Ascending aorta (tissue), 2 donors: ENCODE measurements at regions not wholly inside any gene's neighbourhood (a gene's known extent, or its start where the extent isn't known, plus 50 kb on each side); places are given as distances from the start of the nearest gene placed in this dataset.
"Not testable (repeated sequence)": the region's sequence is repeated elsewhere in the genome, so short reads cannot be mapped to it uniquely, and the experiment has no call there.

Experiments used
- DNase-seq, 2 donors: peaks; one replicate each; pipeline ENCODE4 v3.0.0-alpha.2; 2019; ENCODE audit warnings: low spot score in 2 of 2
- H3K27ac ChIP-seq, 2 donors: fragments of 200-600 bp; sonication (generic); one replicate each; pipeline ENCODE4 v1.5.1; 2016 to 2017; ENCODE audit warnings: mild to moderate bottlenecking in 1 of 2
- H3K27me3 ChIP-seq: fragments of 200-600 bp; sonication (generic); one replicate; pipeline ENCODE4 v1.5.1; 2017
- H3K36me3 ChIP-seq, 2 donors: fragments of 200-600 bp; sonication (generic); one replicate each; pipeline ENCODE4 v1.5.1; 2016
- H3K4me1 ChIP-seq, 2 donors: fragments of 200-600 bp; sonication (generic); one replicate each; pipeline ENCODE4 v1.5.1; 2016 to 2017; ENCODE audit warnings: mild to moderate bottlenecking in 1 of 2
- H3K4me3 ChIP-seq, 2 donors: fragments of 200-600 bp; sonication (generic); one replicate each; pipeline ENCODE4 v1.5.1; 2016 to 2017; ENCODE audit warnings: mild to moderate bottlenecking in 1 of 2
- H3K9me3 ChIP-seq, 2 donors: fragments of 200-600 bp; sonication (generic); one replicate each; pipeline ENCODE4 v1.5.1; 2016
- CTCF ChIP-seq, 3 experiments: fragments of 200-600 bp in 2 of 3; fragments of 450-650 bp in 1 of 3; sonication (generic) in 2 of 3; IDR thresholded peaks; one replicate each; pipeline ENCODE4 v1.5.1; 2016 to 2019; ENCODE audit warnings: antibody characterized with exemption in 3 of 3, mild to moderate bottlenecking in 1 of 3, moderate library complexity in 1 of 3
- intact Hi-C: fragments of 100-400 bp; cut with DNase I; formaldehyde crosslinking; loops from one replicate; pipeline ENCODE4 v1.15.1; 2023

DNA sequence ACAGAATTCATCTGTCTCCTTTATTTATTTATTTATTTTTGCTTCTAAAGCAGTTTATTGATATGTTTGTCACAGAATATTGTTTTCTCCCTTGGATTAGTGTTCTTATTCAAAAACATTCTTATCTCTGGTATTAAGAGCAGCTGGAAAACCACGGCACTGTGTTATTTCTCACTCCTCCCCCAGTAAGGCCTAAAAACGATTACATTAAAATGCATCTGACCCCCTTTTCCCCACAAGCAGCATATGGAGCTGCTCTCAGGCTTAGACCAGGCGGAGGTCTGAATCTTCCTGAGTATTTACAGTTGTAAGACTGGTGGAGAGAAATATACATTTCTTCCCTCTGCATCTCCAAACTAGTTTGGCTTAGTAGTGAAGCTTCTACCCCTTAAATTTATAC, 86.8 kb downstream of the HLX start:
- H3K36me3 ChIP-seq = no peaks in the 10 kb centered on the region
- H3K4me1 ChIP-seq = no peaks in the 10 kb centered on the region
- H3K27me3 ChIP-seq = no peaks in the 10 kb centered on the region
- no peak for DNase-seq
- H3K9me3 ChIP-seq = peaks cover 0 to 8% of the 10 kb centered on the region in 2 donors
- intact Hi-C loops = no loop called here
- H3K4me3 ChIP-seq = no peak overlapping the region
- TF ChIP-seq CTCF (IDR thresholded peaks at IDR 0.05) = no peak
- no peak overlapping the region for H3K27ac ChIP-seq

DNA sequence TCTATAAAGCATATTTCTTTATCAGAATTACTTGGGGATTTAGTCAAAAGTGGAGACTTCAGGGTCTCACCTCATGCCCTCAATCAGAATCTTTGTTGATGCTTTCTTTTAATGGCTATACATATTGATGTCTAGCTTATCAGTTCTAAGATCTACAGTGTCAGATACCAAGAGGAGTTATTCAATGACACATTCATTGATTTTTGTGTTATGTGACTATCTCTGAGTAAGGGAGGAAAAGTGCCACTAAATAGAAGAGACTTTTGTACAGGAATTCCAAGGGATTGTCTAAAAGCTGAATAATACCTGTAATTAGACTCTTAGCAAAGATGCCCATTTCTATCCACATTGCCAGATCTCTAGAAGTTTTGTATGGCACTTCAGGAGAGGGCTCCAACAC, 87.2 kb downstream of the HLX start:
- no peak for DNase-seq

DNA sequence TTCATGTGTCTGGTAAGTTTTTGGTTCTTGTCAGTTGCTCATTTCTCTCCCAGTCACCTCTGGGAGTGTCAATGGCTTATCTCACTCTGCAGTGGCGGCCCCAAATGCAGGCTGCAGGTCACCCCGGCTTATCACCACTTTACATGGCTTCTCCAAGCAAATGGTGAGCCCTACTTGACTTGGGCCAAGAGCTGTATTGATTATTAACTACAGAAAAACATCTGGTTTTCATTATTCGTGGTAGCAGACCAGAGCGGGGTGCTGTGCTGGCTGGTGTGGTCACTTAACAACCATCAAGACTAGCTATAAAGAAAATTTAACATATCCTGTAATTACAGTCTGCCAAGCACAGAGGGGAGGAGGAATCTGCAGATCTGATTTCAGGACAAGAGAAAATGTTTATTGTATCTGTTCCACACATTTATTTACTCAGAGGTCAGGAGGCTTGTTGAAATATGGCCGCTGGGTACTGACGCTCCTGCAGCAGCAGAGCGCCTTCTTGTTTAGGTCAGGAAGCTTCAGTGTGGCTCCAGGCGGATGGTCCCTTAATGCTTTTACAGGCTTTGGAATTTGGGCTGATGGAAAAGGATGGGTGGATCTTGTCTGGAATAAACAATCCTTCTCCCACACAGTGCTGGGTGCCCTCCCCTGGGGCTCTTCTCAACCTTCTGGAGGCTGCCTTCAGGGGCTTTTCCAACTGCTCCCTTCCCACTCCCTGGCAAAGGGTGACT, 87.8 kb downstream of the HLX start:
- Histone ChIP-seq H3K27me3 (no peaks in the 10 kb centered on the region), H3K36me3 (no peaks in the 10 kb centered on the region), H3K27ac (no peak overlapping the region), H3K4me3 (no peak overlapping the region), H3K9me3 (peaks cover 0 to 8% of the 10 kb centered on the region in 2 donors), H3K4me1 (no peaks in the 10 kb centered on the region)
- intact Hi-C loops = no loop called here
- no peak for DNase-seq
- TF ChIP-seq CTCF (IDR thresholded peaks at IDR 0.05) = no peak

More for the DNA sequence above, 87.2 kb downstream of the HLX start:
- no peak overlapping the region for H3K4me3 ChIP-seq
- intact Hi-C loops = no loop called here
- H3K36me3 ChIP-seq = no peaks in the 10 kb centered on the region
- no peaks in the 10 kb centered on the region for H3K4me1 ChIP-seq
- no peaks in the 10 kb centered on the region for H3K27me3 ChIP-seq
- peaks cover 0 to 8% of the 10 kb centered on the region in 2 donors for H3K9me3 ChIP-seq
- H3K27ac ChIP-seq = no peak overlapping the region
- no peak for TF ChIP-seq CTCF (IDR thresholded peaks at IDR 0.05)

DNA sequence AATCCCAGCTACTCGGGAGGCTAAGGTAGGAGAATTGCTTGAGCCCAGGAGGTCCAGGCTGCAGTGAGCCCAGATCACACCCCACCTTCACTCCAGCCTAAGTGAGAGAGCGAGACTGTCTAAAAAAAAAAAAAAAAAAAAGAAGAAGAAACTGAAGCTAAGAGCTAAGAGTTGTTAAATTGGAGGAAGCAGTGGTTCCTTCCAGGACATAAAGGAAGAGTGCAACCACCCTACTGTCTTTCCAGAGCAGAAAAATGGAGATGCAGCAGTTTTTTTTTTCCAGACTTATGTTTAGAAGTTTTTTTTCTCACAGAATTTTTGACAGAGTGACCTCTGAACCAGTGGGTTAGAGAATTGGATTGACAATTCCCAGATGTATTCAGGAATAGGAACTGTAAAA, 88.7 kb downstream of the HLX start:
- no peak overlapping the region for H3K4me3 ChIP-seq
- DNase-seq = no peak
- no peaks in the 10 kb centered on the region for H3K4me1 ChIP-seq
- intact Hi-C loops = no loop called here
- peaks cover 0 to 8% of the 10 kb centered on the region in 2 donors for H3K9me3 ChIP-seq
- H3K36me3 ChIP-seq = no peaks in the 10 kb centered on the region
- no peak for TF ChIP-seq CTCF (IDR thresholded peaks at IDR 0.05)
- no peaks in the 10 kb centered on the region for H3K27me3 ChIP-seq
- no peak overlapping the region for H3K27ac ChIP-seq

- H3K9me3 ChIP-seq, DNase-seq, H3K36me3 ChIP-seq, H3K27me3 ChIP-seq, H3K4me1 ChIP-seq, intact Hi-C loops, H3K4me3 ChIP-seq, H3K27ac ChIP-seq: not testable (repeated sequence)
Measured at GRCh38 chr1:220969281-220969680, 90.0 kb downstream of the HLX start.

GRCh38 chr1:220970311-220970710, 91.1 kb downstream of the HLX start:
- H3K36me3 ChIP-seq = no peaks in the 10 kb centered on the region
- H3K4me1 ChIP-seq = no peaks in the 10 kb centered on the region
- intact Hi-C loops = no loop called here
- no peak overlapping the region for H3K27ac ChIP-seq
- H3K4me3 ChIP-seq = no peak overlapping the region
- TF ChIP-seq CTCF (IDR thresholded peaks at IDR 0.05) = no peak
- H3K27me3 ChIP-seq = no peaks in the 10 kb centered on the region
- no peak for DNase-seq
- H3K9me3 ChIP-seq = no peaks in the 10 kb centered on the region
